GM21619 (cell line): ENCODE measurements at regions not wholly inside any gene's neighbourhood (a gene's known extent, or its start where the extent isn't known, plus 50 kb on each side); places are given as distances from the start of the nearest gene placed in this dataset.

Source experiments
- ATAC-seq: cut with Tn5 transposase; IDR thresholded peaks from one replicate; pipeline ENCODE4 v1.9.1; 2021; ENCODE audit not compliant: unreplicated experiment

DNA sequence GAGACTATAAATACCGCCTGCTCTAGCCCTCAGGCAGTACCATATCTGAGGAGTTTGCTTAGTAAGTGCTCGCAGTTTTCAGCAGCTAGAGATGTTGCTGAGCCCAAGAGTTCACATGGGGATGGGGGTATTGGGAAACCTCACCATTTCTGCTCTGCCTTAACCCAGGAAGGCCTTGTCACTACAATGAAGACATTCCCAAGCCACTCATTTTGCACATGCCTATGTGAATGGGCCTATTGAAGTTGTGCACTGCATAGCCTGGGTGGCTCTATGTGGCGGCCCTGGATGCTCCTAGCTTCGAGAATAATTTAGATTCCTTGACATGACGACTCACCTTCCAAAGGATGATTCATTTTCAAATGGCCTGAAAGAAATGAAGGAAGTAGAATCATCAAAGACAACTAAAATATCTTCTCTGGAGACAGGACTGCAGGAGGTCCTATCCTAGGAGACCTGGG lies 163.4 kb downstream of the ADAMTS15 start:
- ATAC-seq, result no peak

DNA sequence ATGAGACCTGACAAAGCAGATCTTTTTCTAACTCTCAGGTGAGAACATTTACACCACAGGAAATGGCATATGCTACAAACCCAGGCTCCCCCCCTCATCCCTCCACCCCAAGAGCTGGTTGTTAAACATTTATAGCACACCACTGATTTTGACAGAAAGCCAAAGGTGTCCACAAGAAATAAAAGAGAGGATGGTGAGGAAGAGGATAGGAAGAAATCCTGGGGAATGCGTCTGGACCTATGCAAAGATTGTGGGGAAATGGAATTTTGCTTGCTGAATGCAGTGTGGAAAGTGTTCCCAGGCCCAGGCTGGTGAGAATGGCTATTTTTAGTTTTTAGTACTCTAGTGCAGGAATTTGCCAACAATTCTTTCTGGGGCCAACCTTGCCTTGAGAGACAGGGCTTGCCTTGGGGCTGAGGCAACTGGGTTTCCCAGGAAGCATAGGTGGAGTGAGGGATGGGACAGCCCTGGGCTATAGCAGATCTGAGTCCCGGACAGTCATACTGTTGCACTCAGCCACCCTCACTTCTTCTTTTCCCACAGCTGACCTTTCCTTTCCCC lies 163.9 kb downstream of the ADAMTS15 start:
- ATAC-seq, result no peak

DNA sequence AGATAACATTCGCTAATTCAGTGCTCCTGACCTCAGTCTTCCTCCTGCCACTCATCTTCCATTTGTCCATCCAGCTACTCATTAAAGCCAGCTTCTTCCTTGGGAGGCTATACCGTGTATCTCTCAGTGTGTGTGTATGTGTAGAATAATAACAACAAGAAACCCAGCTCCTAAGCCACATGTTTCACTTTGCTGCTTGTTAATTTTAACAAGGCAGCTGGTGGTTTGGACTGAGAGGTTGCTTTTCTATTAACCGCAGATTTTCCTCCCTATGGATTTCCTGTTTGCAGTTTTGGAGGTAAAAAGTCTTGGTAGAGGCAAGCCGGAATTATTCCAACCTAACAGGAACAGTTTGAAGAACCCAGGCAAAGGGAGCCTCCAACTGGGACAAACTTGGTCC lies 165.0 kb downstream of the ADAMTS15 start:
- no peak for ATAC-seq

DNA sequence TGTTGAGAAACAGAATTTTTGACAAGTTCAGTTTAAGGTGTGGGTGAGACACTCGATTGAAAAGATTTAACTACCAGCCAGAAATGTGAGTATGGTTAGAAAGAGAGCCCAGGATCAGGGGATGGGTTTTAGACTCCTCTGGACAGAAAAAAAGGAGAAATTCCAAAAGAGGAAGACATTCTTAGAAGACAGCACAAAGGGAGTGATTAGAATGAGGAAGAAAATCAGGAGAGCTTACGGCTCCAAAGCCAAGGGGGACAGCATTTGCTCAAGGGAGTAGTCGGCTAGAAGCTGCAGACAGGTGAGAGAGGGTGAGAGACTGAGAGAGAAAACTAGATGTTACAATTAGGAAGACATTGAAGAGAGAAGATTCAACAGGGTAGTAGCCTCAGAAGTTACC lies 166.1 kb downstream of the ADAMTS15 start:
- no peak for ATAC-seq

DNA sequence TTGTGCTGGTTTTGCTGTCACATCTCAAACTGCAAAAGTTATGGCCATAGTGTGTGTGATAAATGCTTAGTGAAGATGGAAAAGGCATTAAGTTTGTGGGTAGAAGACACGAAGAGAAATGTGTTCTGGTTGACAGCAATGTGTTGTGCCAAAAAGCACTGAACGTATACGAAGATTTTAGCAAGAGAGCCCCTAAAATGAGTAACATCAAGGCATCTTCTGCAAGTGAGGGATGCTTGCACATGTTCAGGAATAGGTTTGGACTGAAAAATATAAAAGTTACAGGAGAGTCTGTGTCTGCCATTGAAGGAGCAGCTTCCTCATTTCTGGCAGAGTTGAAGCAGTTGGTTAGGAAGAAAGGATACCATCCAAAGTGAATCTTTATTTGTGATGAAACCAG lies 167.1 kb downstream of the ADAMTS15 start:
- no peak for ATAC-seq

DNA sequence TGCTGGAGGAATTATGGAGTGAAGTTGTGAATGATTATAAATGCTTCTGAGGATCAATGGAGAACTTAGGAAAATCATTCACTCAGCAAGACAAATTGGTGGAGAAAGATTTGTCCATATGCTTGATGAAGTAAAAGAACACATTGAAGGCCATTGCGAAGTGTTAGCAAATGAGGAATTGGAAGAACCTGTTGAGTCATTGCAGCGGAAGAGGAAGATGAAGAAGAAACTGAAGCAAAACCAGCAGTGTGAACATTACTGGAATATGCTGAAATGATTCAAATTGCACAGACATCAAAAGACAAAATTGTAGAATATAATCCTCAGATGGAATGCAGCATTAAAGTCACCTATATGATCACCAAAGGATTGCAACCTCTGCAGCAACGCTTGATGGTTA lies 168.1 kb downstream of the ADAMTS15 start:
- no peak for ATAC-seq

DNA sequence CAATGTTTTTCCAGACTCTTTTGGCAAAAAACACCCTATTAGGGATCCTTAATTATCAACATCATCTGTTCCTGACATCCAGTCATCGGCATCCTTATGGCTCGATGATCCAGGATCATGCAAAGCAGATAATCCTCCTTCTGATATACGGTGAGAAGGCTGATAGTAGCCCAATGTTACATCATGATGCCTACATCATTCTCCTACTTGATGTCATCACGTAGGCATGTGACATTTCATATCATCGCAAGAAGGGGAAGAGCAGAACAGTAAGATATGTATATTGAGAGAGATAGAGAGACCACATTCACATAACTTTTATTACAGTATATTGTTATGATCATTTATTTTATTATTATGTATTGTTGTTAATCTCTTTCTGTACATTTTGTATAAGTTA lies 168.6 kb downstream of the ADAMTS15 start:
- no peak for ATAC-seq

DNA sequence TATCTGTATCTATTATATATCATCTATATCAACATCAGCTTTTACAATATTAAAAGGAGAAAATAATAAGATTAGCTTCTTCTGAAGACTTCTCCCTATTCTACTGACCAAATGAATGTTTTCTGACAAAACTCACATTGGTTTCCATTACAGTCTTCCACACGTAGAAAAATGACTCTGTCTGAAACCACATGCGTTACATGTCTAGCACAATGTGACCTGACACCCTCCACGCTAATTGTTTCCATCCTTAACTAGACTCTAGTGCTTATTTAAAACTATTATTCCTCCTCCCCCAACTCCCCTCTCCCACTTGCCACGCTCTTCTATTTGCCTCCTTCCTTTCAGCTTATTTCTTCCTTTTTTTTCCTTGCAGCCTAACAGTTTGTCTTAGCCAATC lies 172.1 kb downstream of the ADAMTS15 start:
- no peak for ATAC-seq

DNA sequence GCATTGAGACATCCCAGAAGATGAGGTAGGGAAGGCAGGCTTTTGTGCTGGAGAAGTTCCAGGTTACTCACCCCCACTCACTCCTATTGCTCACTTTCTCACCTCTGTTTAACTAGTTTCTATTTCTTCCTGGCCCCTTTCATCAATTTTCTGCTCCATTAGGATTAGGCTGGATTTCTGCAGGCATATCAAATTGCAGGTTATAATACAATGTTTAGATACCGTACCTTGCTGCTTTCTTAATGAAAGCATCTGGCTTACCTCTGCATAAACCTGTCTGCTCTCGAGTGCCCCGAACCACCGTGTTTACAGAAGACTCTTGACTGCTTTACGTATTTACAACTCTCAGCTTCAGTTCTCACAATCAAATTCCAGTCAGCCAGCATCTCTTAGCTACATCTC lies 173.7 kb downstream of the ADAMTS15 start:
- ATAC-seq, result no peak

DNA sequence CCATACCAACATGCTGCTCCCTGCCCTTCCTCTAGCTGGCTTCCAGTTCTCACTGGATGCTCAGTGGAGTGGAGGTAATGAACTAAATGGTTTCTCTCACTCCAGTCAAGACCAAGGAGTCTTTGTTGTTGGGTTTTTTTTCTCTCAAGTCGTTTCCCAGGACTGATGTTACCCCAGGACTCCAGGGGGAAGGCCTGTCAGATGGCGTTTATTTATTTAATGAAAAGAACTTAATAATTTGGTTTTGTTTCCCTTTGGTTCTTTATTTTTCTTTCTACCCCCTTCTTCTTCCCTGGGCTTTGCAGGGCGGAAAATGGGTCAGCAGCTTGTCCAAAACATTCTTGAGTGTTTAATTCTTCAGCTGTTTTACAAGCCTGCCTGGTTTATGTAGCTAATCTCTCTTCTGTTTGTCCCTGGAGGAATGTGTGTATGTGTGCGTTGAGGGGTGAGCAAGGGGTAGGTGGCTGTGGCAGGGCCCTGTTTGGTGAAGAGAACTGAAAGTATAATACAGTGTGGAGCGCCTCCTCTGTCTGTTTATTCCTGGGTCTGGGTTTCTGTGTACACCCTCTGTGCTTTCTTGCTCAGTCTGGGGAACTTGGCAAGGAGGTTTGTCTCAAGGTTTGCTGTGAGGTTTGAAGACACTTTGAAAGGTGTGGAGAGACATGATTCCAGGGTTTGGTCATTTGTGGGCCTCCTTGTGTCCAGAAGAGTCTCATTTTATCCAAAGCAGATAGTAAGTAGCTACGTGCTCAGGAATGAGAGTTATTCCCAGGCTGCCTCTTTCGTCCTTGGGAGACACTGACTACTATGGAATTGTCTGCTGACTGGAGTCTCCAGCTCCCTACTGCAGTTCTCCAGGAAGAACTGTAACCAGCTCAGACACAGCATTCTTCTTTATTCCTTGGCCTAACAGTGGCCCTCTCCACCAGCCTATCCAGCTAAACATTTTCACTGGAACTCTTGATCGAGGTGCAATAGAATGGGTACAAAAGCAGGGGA lies 175.5 kb downstream of the ADAMTS15 start:
- no peak for ATAC-seq

DNA sequence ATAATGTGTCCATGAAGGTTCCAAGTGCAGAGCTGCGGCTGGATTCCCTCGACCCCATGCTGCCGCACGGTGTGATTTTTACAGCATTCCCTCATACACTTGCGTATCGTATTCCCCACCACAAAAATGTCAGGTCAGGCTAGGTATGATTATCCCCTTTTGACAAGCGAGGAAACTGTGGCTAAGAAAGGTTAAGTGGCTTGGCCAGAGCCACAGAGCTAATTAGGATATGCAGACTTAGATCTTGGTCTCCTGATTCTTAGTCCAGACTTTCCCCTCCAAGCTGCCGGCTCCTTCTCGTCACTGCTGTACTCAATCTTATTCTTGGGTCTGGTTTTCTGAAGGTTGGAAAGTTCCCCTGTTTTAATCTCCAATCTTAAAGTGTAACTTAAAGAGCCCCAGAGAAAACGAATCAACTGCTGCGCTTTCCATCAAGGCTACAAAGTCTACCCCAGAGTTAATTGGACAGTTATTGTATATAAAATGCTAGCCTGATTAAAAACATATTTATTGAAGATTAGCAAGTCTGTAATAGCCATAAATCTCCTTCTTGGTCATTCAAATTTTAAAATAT lies 176.6 kb downstream of the ADAMTS15 start:
- no peak for ATAC-seq

DNA sequence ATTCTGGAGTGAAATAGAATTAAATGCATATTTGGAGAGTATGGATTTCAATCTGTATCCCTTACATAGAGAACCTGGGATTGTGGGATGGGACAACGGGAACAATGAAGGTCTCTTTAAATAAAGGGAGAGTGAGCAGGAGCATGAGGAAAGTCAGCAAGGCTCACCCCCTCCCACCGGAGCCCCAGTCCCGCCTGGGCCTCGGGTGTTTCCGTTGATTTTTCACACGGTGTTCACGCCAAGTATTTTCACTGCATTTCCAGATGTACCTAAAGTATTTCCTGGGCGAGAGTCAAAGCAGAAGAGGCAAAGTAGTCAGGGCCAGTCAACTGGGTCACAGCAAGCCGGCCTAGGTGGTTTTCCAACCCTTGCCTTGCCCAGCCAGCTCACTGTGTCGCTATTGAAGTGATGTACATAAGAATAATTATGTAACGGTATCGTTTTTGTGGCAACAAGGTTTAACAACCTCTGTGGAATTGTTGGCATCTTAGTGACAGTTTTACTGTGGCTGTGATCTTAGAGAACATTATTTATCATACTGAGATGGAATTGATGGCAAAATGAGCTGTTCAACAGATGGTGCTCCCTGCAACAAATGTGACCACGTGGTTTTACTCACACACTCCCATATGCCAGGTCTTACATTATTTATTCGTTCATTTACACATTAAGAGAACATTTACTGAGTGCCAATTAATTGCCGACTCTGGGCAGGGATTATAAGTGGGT lies 177.3 kb downstream of the ADAMTS15 start:
- no peak for ATAC-seq

DNA sequence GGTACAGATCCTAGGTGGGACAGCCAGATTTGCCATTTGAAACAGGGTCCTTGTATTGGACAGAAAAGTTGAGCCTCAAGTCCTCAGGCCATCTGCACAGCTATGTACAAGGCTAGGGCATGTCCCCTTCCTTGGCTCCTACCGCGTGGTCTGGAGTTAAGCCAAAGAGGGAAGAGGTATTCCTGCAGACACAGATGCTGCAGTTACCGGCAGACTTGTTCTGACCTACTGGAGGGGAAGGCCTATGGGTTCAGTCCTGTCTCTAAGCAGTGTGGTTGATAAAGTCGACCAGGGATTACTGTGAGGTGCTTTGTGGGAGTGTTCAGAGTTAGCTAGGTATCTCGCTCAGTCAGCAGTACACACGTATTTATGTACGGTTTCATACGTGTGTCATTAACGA lies 180.6 kb downstream of the ADAMTS15 start:
- no peak for ATAC-seq

DNA sequence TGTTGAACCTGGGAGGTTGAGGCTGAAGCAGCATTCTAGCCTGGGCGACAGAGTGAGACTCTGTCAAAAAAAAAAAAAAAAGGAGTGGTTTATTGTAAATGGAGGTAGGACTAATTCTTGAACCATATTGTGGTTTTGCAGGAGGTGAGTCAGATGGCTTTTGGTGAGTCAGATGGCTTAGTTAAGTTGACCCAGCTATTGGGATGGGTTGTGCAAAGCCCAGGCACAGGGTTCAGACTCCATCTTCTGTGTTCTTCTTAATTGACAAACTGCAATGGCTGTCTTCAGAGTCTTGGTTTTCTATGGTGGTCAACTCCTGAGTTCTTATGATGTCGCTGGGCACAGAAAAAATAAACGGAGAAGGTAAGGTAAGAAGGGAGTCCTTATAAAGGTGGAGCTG lies 182.7 kb downstream of the ADAMTS15 start:
- peak; percentile 36 for ATAC-seq

DNA sequence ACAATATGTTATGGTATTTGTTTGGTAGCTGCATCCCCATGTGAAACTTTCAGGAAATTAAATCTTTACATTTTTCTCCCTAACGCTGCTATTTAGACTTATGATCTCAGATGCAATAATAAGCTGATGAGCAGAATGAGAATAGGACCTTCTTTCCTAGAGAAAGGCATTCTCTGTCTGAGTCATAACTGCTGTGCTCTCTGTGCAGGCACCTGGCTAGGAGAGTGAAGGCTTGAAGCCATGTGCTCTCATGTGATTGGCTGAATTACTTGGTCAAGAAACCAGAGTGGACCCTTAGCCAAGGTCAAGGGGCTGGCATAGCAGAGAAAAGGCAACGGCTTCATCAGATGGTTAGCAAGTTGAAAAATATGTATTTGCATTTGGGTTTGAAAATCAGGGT lies 185.0 kb downstream of the ADAMTS15 start:
- ATAC-seq, result no peak

DNA sequence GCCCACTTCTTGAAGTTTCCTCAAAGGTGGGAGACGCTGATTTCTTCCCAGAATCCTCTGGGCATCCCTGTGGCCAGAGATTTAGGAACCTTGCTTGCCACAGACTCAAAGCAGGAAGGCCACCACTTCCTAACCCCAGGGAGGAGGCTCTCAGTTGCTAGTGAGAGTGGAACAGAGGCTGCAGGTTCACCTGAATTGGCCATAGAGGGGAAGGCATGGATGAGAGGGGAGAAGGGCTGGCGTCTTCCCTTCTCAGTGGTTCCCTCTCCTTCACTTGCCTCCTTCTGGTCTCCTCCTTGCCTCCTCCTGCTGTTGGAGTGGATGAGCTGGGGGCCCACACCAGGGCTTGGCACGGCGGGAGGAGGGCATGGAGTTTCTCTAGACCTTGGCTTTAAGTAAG lies 185.7 kb downstream of the ADAMTS15 start:
- ATAC-seq, result no peak

DNA sequence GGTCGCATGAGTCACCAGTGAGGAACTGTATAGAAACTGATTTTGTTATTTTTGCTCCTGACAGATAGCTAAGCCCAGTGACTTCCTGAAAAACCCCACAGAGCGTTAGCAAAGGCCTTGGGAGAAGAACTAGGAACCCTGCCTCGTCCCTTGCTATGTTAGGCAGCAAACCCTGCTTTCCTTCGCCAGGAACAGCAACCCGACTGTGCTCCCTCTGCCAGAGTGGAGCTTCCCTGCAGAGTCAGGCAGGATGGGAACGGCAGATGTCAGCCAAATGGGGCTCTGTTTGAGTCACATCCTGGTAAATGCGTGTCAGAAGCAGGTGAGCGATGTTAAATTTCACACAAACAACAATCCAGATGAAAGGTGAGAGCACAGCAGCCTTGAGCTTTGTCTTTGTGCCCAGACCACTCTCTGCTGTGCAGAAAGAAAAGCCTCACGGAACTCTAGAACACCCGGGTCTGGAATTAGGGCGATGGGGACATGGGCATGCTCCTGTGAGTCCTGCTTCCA lies 186.6 kb downstream of the ADAMTS15 start:
- ATAC-seq, result peak; percentile 37

DNA sequence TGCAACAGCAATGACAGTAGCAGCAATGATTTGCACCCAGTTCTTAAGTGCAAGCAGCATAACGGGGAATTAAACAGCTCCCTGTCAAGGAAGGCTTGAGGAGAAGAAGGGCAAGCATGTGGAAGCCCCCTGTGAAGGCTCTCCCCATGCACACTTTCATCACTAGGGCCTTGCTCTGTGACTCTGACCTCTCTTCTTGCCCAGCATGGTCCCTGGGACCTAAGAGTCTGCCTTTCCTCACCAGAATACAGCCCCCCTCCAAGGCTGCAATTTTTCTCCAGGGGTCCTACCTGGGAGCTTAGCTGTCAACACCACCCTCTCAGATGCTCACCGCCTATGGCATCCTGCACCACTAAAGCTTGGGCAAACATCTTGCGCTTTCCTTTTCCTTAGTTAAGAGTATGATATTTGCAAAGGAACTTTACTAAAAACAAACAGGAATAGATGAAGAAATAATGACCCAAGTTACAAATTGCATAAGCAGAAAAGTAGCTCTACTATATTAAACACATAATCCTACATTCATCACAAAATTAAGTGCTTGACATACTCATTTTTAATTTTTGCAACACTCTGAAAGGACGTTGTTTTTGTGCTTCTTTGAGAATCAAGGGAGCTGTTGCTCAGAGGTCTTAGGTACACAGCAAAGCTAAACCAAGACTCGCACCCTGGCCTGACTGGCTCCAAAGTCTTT lies 187.6 kb downstream of the ADAMTS15 start:
- ATAC-seq, result no peak

DNA sequence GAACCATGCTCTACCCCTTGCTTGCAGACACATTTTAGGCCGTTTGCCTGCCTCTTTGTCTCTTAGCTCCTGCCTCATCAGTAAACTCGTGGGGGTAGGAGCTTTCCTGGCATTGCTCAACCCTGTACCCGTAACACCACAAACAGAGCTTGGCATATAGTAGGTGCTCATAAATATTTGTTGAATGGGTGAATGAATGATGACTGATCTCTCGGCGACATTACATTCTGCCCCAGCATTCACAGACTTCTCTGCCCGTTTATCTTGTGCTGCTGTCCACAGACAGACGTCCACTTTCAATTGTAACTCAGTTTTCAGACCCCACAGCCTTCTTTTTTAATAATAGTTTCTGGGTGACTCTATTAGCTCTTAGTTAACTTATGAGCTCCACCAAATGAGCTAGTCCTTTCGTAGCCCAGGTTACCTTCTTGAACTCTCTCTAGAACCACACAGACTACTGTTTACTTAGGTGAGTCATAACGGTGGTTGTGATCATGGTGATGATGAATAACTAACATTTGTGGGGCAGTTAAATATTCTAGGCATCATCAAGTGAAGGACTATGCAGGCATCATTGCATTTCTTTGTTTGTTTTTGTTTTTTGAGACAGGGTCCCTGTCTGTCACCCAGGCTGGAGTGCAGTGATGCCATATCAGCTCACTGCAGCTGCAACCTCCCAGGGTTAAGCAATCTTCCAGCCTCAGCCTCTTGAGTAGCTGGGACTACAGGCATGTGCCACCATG lies 188.4 kb downstream of the ADAMTS15 start:
- peak; percentile 73 for ATAC-seq

DNA sequence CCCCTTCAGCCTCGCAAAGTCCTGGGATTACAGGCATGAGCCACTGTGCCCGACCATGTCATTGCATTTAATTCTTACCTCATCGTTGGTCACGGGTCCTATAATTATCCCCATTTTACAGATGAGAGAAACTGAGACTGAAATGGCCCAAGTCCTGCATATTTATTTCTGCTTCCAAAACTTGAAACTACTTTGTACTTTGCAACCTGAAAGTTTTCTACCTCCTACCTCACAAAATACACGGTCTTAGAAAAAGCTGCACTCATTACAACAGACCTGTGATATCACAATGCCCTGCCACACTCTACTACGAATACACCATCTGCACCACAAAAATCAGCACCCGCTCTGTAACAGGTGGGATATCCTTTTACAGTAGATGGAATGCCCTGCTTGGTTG lies 189.1 kb downstream of the ADAMTS15 start:
- ATAC-seq, result no peak
